ENCODE measurements at regions not wholly inside any gene's neighbourhood (a gene's known extent, or its start where the extent isn't known, plus 50 kb on each side); places are given as distances from the start of the nearest gene placed in this dataset.

- no peak for DNase-seq (ENCODE audit: low spot score)
These were observed 79.9 kb upstream of the APC start for GRCh38 chr5:112657804-112658203.

GRCh38 chr5:112660359-112660758 lies 77.3 kb upstream of the APC start:
- no peak for DNase-seq (ENCODE audit: low spot score)

GRCh38 chr5:112663146-112663545 lies 74.5 kb upstream of the APC start:
- no peak for DNase-seq (ENCODE audit: low spot score)

GRCh38 chr5:112668016-112668415 lies 69.7 kb upstream of the APC start:
- DNase-seq (ENCODE audit: low spot score) = no peak

GRCh38 chr5:112668911-112669310 lies 68.8 kb upstream of the APC start:
- DNase-seq (ENCODE audit: low spot score) = no peak

GRCh38 chr5:112669328-112669963 lies 68.2 kb upstream of the APC start:
- peak; percentile 51 for DNase-seq (ENCODE audit: low spot score)

GRCh38 chr5:112671687-112672086 lies 66.0 kb upstream of the APC start:
- no peak for DNase-seq (ENCODE audit: low spot score)

- DNase-seq (ENCODE audit: low spot score) = peak; percentile 25
These were observed 56.2 kb upstream of the APC start for GRCh38 chr5:112681481-112681908.

GRCh38 chr5:112682621-112683061 lies 55.0 kb upstream of the APC start:
- no peak for DNase-seq (ENCODE audit: low spot score)

- no peak for DNase-seq (ENCODE audit: low spot score)
These were observed 53.6 kb upstream of the APC start for GRCh38 chr5:112684121-112684520.

- DNase-seq (ENCODE audit: low spot score) = no peak
These were observed 52.9 kb upstream of the APC start for GRCh38 chr5:112684737-112685136.

- DNase-seq (ENCODE audit: low spot score) = no peak
These were observed 52.3 kb upstream of the APC start for GRCh38 chr5:112685386-112685785.

- no peak for DNase-seq (ENCODE audit: low spot score)
These were observed 51.8 kb upstream of the APC start for GRCh38 chr5:112685931-112686330.

GRCh38 chr5:112686675-112687074 lies 51.0 kb upstream of the APC start:
- no peak for DNase-seq (ENCODE audit: low spot score)

GRCh38 chr5:112687306-112687705 lies 50.4 kb upstream of the APC start:
- DNase-seq (ENCODE audit: low spot score) = no peak
